BLaER1 (cell line): ENCODE measurements at regions not wholly inside any gene's neighbourhood (a gene's known extent, or its start where the extent isn't known, plus 50 kb on each side); places are given as distances from the start of the nearest gene placed in this dataset.
"Not testable (repeated sequence)": the region's sequence is repeated elsewhere in the genome, so short reads cannot be mapped to it uniquely, and the experiment has no call there.

Source experiments
- H3K27ac ChIP-seq: shearing (Covaris generic); formaldehyde crosslinking; 2 replicates; pipeline ENCODE4 v1.8.1; 2022
- H3K27me3 ChIP-seq: shearing (Covaris generic); formaldehyde crosslinking; 2 replicates; pipeline ENCODE4 v1.8.1; 2022
- H3K36me3 ChIP-seq: shearing (Covaris generic); formaldehyde crosslinking; 2 replicates; pipeline ENCODE4 v1.8.1; 2022
- H3K4me1 ChIP-seq: shearing (Covaris generic); formaldehyde crosslinking; 2 replicates; pipeline ENCODE4 v1.8.1; 2022
- H3K4me2 ChIP-seq: shearing (Covaris generic); formaldehyde crosslinking; 2 replicates; pipeline ENCODE4 v1.8.1; 2022
- H3K4me3 ChIP-seq: shearing (Covaris generic); formaldehyde crosslinking; 2 replicates; pipeline ENCODE4 v1.8.1; 2022
- H3K9ac ChIP-seq: shearing (Covaris generic); formaldehyde crosslinking; 2 replicates; pipeline ENCODE4 v1.8.1; 2022
- H3K9me3 ChIP-seq: shearing (Covaris generic); formaldehyde crosslinking; 2 replicates; pipeline ENCODE4 v1.8.1; 2022
- H4K20me1 ChIP-seq: shearing (Covaris generic); formaldehyde crosslinking; 2 replicates; pipeline ENCODE4 v1.8.1; 2022
- Cebpa-rat ChIP-seq: shearing (Covaris generic); IDR thresholded peaks from 2 replicates; pipeline ENCODE4 v1.8.1; 2022

GRCh38 chr4:42205541-42205940 is 53.1 kb upstream of the BEND4 start:
- H3K36me3 ChIP-seq: no peaks in the 10 kb centered on the region
- no peak for TF ChIP-seq Cebpa-rat
- H3K27ac ChIP-seq: no peak overlapping the region
- no peaks in the 10 kb centered on the region for H3K27me3 ChIP-seq
- no peak overlapping the region for H3K4me2 ChIP-seq
- H4K20me1 ChIP-seq: no peaks in the 10 kb centered on the region
- H3K4me1 ChIP-seq: no peaks in the 10 kb centered on the region
- H3K9me3 ChIP-seq: no peaks in the 10 kb centered on the region
- H3K4me3 ChIP-seq: no peak overlapping the region
- H3K9ac ChIP-seq: no peak overlapping the region

GRCh38 chr4:42216664-42217063 is 64.2 kb upstream of the BEND4 start:
- H4K20me1 ChIP-seq: no peaks in the 10 kb centered on the region
- TF ChIP-seq Cebpa-rat: no peak
- no peaks in the 10 kb centered on the region for H3K4me1 ChIP-seq
- no peak overlapping the region for H3K4me3 ChIP-seq
- no peak overlapping the region for H3K4me2 ChIP-seq
- no peak overlapping the region for H3K27ac ChIP-seq
- H3K9ac ChIP-seq: no peak overlapping the region
- no peaks in the 10 kb centered on the region for H3K27me3 ChIP-seq
- no peaks in the 10 kb centered on the region for H3K9me3 ChIP-seq
- no peaks in the 10 kb centered on the region for H3K36me3 ChIP-seq

- TF ChIP-seq Cebpa-rat: no peak
- Histone ChIP-seq H3K27me3 (no peaks in the 10 kb centered on the region), H3K36me3 (no peaks in the 10 kb centered on the region), H3K27ac (no peak overlapping the region), H3K4me2 (no peak overlapping the region), H3K4me3 (no peak overlapping the region), H3K9ac (no peak overlapping the region), H4K20me1 (no peaks in the 10 kb centered on the region), H3K9me3 (no peaks in the 10 kb centered on the region), H3K4me1 (no peaks in the 10 kb centered on the region)
Observed at GRCh38 chr4:42225286-42225685, 72.8 kb upstream of the BEND4 start.

- TF ChIP-seq Cebpa-rat: no peak
- Histone ChIP-seq H3K4me1 (no peaks in the 10 kb centered on the region), H3K36me3 (no peaks in the 10 kb centered on the region), H3K4me3 (no peak overlapping the region), H3K9me3 (no peaks in the 10 kb centered on the region), H4K20me1 (no peaks in the 10 kb centered on the region), H3K4me2 (no peak overlapping the region), H3K27me3 (no peaks in the 10 kb centered on the region), H3K9ac (no peak overlapping the region), H3K27ac (no peak overlapping the region)
Observed at GRCh38 chr4:42234817-42235216, 82.4 kb upstream of the BEND4 start.

- no peaks in the 10 kb centered on the region for H3K36me3 ChIP-seq
- no peaks in the 10 kb centered on the region for H3K27me3 ChIP-seq
- no peak overlapping the region for H3K27ac ChIP-seq
- no peaks in the 10 kb centered on the region for H4K20me1 ChIP-seq
- no peak overlapping the region for H3K4me3 ChIP-seq
- H3K9ac ChIP-seq: no peak overlapping the region
- no peaks in the 10 kb centered on the region for H3K9me3 ChIP-seq
- no peak overlapping the region for H3K4me2 ChIP-seq
- no peak for TF ChIP-seq Cebpa-rat
- H3K4me1 ChIP-seq: no peaks in the 10 kb centered on the region
Observed at GRCh38 chr4:42235304-42236021, 83.0 kb upstream of the BEND4 start.

- no peaks in the 10 kb centered on the region for H3K27me3 ChIP-seq
- no peak overlapping the region for H3K9ac ChIP-seq
- no peak overlapping the region for H3K27ac ChIP-seq
- H3K4me2 ChIP-seq: no peak overlapping the region
- TF ChIP-seq Cebpa-rat: no peak
- H3K4me1 ChIP-seq: no peaks in the 10 kb centered on the region
- no peaks in the 10 kb centered on the region for H3K36me3 ChIP-seq
- H4K20me1 ChIP-seq: no peaks in the 10 kb centered on the region
- no peaks in the 10 kb centered on the region for H3K9me3 ChIP-seq
- no peak overlapping the region for H3K4me3 ChIP-seq
Observed at GRCh38 chr4:42237010-42237409, 84.6 kb upstream of the BEND4 start.

GRCh38 chr4:42237451-42237850 is 85.0 kb upstream of the BEND4 start:
- Histone ChIP-seq H3K4me3 (no peak overlapping the region), H3K36me3 (no peaks in the 10 kb centered on the region), H3K9ac (no peak overlapping the region), H3K27me3 (no peaks in the 10 kb centered on the region), H3K4me1 (no peaks in the 10 kb centered on the region), H3K4me2 (no peak overlapping the region), H3K27ac (no peak overlapping the region), H4K20me1 (no peaks in the 10 kb centered on the region), H3K9me3 (no peaks in the 10 kb centered on the region)
- no peak for TF ChIP-seq Cebpa-rat

GRCh38 chr4:42248972-42249371 is 96.5 kb upstream of the BEND4 start:
- Histone ChIP-seq H3K27ac (no peak overlapping the region), H3K9me3 (no peaks in the 10 kb centered on the region), H3K27me3 (no peaks in the 10 kb centered on the region), H3K4me1 (no peaks in the 10 kb centered on the region), H3K9ac (no peak overlapping the region), H3K4me3 (no peak overlapping the region), H3K36me3 (no peaks in the 10 kb centered on the region), H3K4me2 (no peak overlapping the region), H4K20me1 (no peaks in the 10 kb centered on the region)
- no peak for TF ChIP-seq Cebpa-rat

- no peaks in the 10 kb centered on the region for H4K20me1 ChIP-seq
- TF ChIP-seq Cebpa-rat: no peak
- H3K4me2 ChIP-seq: no peak overlapping the region
- no peaks in the 10 kb centered on the region for H3K4me1 ChIP-seq
- H3K36me3 ChIP-seq: no peaks in the 10 kb centered on the region
- no peaks in the 10 kb centered on the region for H3K9me3 ChIP-seq
- H3K4me3 ChIP-seq: no peak overlapping the region
- H3K27me3 ChIP-seq: no peaks in the 10 kb centered on the region
- no peak overlapping the region for H3K9ac ChIP-seq
- no peak overlapping the region for H3K27ac ChIP-seq
Observed at GRCh38 chr4:42252315-42252714, 99.9 kb upstream of the BEND4 start.

GRCh38 chr4:42257645-42258044 is 105.2 kb upstream of the BEND4 start:
- H3K9ac ChIP-seq, H3K27me3 ChIP-seq, H3K9me3 ChIP-seq, H3K4me2 ChIP-seq, H4K20me1 ChIP-seq, H3K4me3 ChIP-seq, H3K27ac ChIP-seq, H3K4me1 ChIP-seq, H3K36me3 ChIP-seq: not testable (repeated sequence)
